OCI-LY1 (cell line): ENCODE measurements at regions not wholly inside any gene's neighbourhood (a gene's known extent, or its start where the extent isn't known, plus 50 kb on each side); places are given as distances from the start of the nearest gene placed in this dataset.

Experiments
- EZH2 ChIP-seq: fragments of 200-600 bp; sonication (generic), shearing (Covaris generic); IDR thresholded peaks from 2 replicates; pipeline ENCODE4 v1.8.0; 2017; ENCODE audit warnings: borderline replicate concordance, mixed run types, mild to moderate bottlenecking, antibody characterized with exemption, low read length, moderate library complexity, mixed read lengths
- TF ChIP-seq, protein P1 (sequence below): fragments of 200-600 bp; sonication (generic), shearing (Covaris generic); IDR thresholded peaks from 2 replicates; pipeline ENCODE4 v1.5.1; 2017; ENCODE audit warnings: mild to moderate bottlenecking, antibody characterized with exemption, low read length, moderate library complexity, mixed read lengths

DNA sequence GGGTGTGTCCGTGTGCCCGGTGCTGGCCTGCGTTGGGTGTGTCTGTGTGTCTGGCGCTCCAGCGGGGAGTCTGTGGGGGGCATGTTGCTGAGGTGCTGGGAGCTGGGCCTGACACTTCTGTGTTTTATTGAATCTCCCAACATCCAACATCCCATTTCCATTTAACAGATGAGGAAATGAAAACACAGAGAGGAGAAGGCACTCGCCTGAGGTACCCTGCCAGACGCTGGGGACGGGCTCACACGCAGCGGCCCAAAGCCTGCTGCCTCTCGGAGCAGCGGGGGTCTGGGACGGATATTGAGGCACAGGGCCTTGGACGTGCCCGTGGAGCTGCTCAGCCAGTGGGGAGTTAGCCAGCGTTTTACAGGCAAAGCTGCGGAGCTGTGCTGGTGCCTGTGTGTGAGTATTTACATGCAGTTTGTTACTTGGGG is 133.9 kb downstream of the DNAJB6 start:
- TF ChIP-seq, protein P1, sequence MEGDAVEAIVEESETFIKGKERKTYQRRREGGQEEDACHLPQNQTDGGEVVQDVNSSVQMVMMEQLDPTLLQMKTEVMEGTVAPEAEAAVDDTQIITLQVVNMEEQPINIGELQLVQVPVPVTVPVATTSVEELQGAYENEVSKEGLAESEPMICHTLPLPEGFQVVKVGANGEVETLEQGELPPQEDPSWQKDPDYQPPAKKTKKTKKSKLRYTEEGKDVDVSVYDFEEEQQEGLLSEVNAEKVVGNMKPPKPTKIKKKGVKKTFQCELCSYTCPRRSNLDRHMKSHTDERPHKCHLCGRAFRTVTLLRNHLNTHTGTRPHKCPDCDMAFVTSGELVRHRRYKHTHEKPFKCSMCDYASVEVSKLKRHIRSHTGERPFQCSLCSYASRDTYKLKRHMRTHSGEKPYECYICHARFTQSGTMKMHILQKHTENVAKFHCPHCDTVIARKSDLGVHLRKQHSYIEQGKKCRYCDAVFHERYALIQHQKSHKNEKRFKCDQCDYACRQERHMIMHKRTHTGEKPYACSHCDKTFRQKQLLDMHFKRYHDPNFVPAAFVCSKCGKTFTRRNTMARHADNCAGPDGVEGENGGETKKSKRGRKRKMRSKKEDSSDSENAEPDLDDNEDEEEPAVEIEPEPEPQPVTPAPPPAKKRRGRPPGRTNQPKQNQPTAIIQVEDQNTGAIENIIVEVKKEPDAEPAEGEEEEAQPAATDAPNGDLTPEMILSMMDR: no peak
- no peak for TF ChIP-seq EZH2
